Kidney (tissue), 13 donors: ENCODE measurements at regions not wholly inside any gene's neighbourhood (a gene's known extent, or its start where the extent isn't known, plus 50 kb on each side); places are given as distances from the start of the nearest gene placed in this dataset.

Source experiments
- DNase-seq, 5 donors: peaks; one replicate each; pipeline ENCODE4 v3.0.0-alpha.2; 2013 to 2020
- FAIRE-seq: peaks from 2 replicates; lab custom pipeline; 2012; peaks lifted over from hg19 to GRCh38; lab: Jason Lieb, UNC
- H3K27ac ChIP-seq, 2 donors: one replicate each; pipeline ENCODE4 v1.7.0; 2013; ENCODE audit warnings: low read depth in 2 of 2, low read length in 2 of 2, inconsistent platforms in 1 of 2
- H3K27me3 ChIP-seq: one replicate; pipeline ENCODE4 v1.7.1; 2013; ENCODE audit warnings: low read length, inconsistent platforms; ENCODE audit not compliant: control insufficient read depth, insufficient read depth
- H3K36me3 ChIP-seq, 3 donors: one replicate each; pipeline versions ENCODE4 v1.7.0 to v1.7.1; 2013; ENCODE audit warnings: low read length in 3 of 3, control low read depth in 1 of 3, inconsistent platforms in 1 of 3; ENCODE audit not compliant: insufficient read depth in 3 of 3, control insufficient read depth in 2 of 3
- H3K4me1 ChIP-seq, 3 donors: one replicate each; pipeline versions ENCODE4 v1.7.0 to v1.7.1; 2013; ENCODE audit warnings: low read length in 3 of 3, inconsistent platforms in 1 of 3, low read depth in 1 of 3; ENCODE audit not compliant: control insufficient read depth in 2 of 3, insufficient read depth in 2 of 3
- H3K4me3 ChIP-seq, 3 donors: one replicate each; pipeline versions ENCODE4 v1.7.0 to v1.8.1; 2013; ENCODE audit warnings: low read length in 3 of 3, control low read depth in 1 of 3, inconsistent platforms in 1 of 3
- H3K9ac ChIP-seq, 3 donors: one replicate each; pipeline versions ENCODE4 v1.7.0 to v1.7.1; 2013; ENCODE audit warnings: low read length in 3 of 3, control low read depth in 1 of 3, inconsistent platforms in 1 of 3
- H3K9me3 ChIP-seq, 3 donors: one replicate each; pipeline versions ENCODE4 v1.7.0 to v1.7.1; 2013; ENCODE audit warnings: low read length in 3 of 3, control low read depth in 1 of 3, inconsistent platforms in 1 of 3; ENCODE audit not compliant: control insufficient read depth in 2 of 3, insufficient read depth in 1 of 3
- intact Hi-C: fragments of 100-400 bp; cut with DNase I; formaldehyde crosslinking; loops from one replicate; pipeline ENCODE4 v1.11.1; 2022
- TF ChIP-seq, protein P1 (sequence below): IDR thresholded peaks from 3 replicates; pipeline ENCODE4 v1.5.1; 2012; ENCODE audit warnings: mild to moderate bottlenecking, moderate library complexity, borderline replicate concordance; ENCODE audit not compliant: insufficient read depth; ENCODE audit errors: extremely low read depth
- donor health status: control.
- donor health status: control.
- donor health status: control.
- donor health status: control.
- donor health status: control.
- donor health status: DM: yes; HTN: yes; CAD: no.
- donor health status: Normal renal cell carcinoma (clear cell type).

- Histone ChIP-seq H3K27me3 (no peaks in the 10 kb centered on the region), H3K27ac (no peak overlapping the region), H3K4me3 (no peak overlapping the region), H3K9ac (no peak overlapping the region), H3K9me3 (peaks cover 0 to 5% (median 0%) of the 10 kb centered on the region in 3 donors), H3K4me1 (no peaks in the 10 kb centered on the region), H3K36me3 (no peaks in the 10 kb centered on the region)
- DNase-seq (no peak), FAIRE-seq (no peak)
- TF ChIP-seq, protein P1, sequence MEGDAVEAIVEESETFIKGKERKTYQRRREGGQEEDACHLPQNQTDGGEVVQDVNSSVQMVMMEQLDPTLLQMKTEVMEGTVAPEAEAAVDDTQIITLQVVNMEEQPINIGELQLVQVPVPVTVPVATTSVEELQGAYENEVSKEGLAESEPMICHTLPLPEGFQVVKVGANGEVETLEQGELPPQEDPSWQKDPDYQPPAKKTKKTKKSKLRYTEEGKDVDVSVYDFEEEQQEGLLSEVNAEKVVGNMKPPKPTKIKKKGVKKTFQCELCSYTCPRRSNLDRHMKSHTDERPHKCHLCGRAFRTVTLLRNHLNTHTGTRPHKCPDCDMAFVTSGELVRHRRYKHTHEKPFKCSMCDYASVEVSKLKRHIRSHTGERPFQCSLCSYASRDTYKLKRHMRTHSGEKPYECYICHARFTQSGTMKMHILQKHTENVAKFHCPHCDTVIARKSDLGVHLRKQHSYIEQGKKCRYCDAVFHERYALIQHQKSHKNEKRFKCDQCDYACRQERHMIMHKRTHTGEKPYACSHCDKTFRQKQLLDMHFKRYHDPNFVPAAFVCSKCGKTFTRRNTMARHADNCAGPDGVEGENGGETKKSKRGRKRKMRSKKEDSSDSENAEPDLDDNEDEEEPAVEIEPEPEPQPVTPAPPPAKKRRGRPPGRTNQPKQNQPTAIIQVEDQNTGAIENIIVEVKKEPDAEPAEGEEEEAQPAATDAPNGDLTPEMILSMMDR, result no peak
- intact Hi-C loops, result no loop called here
These were observed 118.4 kb upstream of the LY86 start for GRCh38 chr6:6470123-6470522.

- intact Hi-C loops, result no loop called here
- Histone ChIP-seq H3K9ac (no peak overlapping the region), H3K4me1 (no peaks in the 10 kb centered on the region), H3K36me3 (no peaks in the 10 kb centered on the region), H3K27me3 (no peaks in the 10 kb centered on the region), H3K9me3 (peaks cover 0 to 5% (median 0%) of the 10 kb centered on the region in 3 donors), H3K27ac (no peak overlapping the region), H3K4me3 (no peak overlapping the region)
- TF ChIP-seq, protein P1, result no peak
- no peak for FAIRE-seq
- DNase-seq, result no peak
These were observed 117.2 kb upstream of the LY86 start for GRCh38 chr6:6471276-6471675.

- Histone ChIP-seq H3K9ac (no peak overlapping the region), H3K36me3 (no peaks in the 10 kb centered on the region), H3K27me3 (no peaks in the 10 kb centered on the region), H3K9me3 (peaks cover 0 to 5% (median 0%) of the 10 kb centered on the region in 3 donors), H3K27ac (no peak overlapping the region), H3K4me3 (no peak overlapping the region), H3K4me1 (no peaks in the 10 kb centered on the region)
- TF ChIP-seq, protein P1, result no peak
- DNase-seq, result peak in 4 of 5 donors; percentile 38 to 61 (median 59)
- FAIRE-seq, result no peak
- intact Hi-C loops, result no loop called here
These were observed 114.2 kb upstream of the LY86 start for GRCh38 chr6:6474170-6474920.
